Body of pancreas (tissue), 4 donors: ENCODE measurements at regions not wholly inside any gene's neighbourhood (a gene's known extent, or its start where the extent isn't known, plus 50 kb on each side); places are given as distances from the start of the nearest gene placed in this dataset.

Source experiments
- POLR2A ChIP-seq, 3 donors: fragments of 450-650 bp; IDR thresholded peaks; one replicate each; pipeline ENCODE4 v1.6.1; 2016; ENCODE audit warnings: antibody characterized with exemption in 3 of 3, mild to moderate bottlenecking in 2 of 3
- TF ChIP-seq, protein P1 (sequence below), 7 experiments: fragments of 450-650 bp in 4 of 7; fragments of 200-600 bp in 3 of 7; sonication (generic) in 3 of 7; IDR thresholded peaks; one replicate each; pipeline ENCODE4 v1.5.1; 2016 to 2019; ENCODE audit warnings: antibody characterized with exemption in 7 of 7

DNA sequence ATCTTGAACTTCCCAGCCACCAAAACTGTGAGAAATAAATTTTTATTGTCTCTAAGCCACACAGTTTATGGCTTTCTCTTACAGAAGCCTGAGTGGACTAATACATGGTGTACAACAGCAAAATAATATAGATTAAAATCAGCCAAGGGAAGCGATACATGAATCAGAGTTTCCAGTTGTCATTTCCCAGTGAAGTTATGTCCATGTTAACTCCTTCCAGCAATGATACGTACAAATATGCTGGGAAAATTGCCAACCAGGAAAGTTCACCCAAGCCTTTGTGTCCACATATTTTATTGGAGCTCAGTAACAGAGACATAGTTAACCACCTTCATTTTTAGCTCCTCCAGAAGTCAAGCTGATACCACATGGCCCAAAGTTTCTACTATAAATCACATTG lies 280.9 kb upstream of the KCNMB2 start:
- TF ChIP-seq, protein P1, sequence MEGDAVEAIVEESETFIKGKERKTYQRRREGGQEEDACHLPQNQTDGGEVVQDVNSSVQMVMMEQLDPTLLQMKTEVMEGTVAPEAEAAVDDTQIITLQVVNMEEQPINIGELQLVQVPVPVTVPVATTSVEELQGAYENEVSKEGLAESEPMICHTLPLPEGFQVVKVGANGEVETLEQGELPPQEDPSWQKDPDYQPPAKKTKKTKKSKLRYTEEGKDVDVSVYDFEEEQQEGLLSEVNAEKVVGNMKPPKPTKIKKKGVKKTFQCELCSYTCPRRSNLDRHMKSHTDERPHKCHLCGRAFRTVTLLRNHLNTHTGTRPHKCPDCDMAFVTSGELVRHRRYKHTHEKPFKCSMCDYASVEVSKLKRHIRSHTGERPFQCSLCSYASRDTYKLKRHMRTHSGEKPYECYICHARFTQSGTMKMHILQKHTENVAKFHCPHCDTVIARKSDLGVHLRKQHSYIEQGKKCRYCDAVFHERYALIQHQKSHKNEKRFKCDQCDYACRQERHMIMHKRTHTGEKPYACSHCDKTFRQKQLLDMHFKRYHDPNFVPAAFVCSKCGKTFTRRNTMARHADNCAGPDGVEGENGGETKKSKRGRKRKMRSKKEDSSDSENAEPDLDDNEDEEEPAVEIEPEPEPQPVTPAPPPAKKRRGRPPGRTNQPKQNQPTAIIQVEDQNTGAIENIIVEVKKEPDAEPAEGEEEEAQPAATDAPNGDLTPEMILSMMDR (IDR thresholded peaks at IDR 0.05), result no peak
- TF ChIP-seq POLR2A (IDR thresholded peaks at IDR 0.05), result no peak
